Ovary (tissue), 3 donors: ENCODE measurements at regions not wholly inside any gene's neighbourhood (a gene's known extent, or its start where the extent isn't known, plus 50 kb on each side); places are given as distances from the start of the nearest gene placed in this dataset.

Source experiments
- EP300 ChIP-seq: sonication (generic); formaldehyde crosslinking; IDR thresholded peaks from one replicate; pipeline ENCODE4 v1.6.1; 2017; ENCODE audit warnings: antibody characterized with exemption
- POLR2A ChIP-seq: fragments of 450-650 bp; IDR thresholded peaks from one replicate; pipeline ENCODE4 v1.6.1; 2017; ENCODE audit warnings: antibody characterized with exemption, mild to moderate bottlenecking, moderate library complexity
- TF ChIP-seq, protein P1 (sequence below), 3 donors: fragments of 450-650 bp in 2 of 3; fragments of 200-600 bp in 1 of 3; IDR thresholded peaks; one replicate each; pipeline versions ENCODE4 v1.5.1 to v1.8.0; 2016 to 2022; ENCODE audit warnings: antibody characterized with exemption in 3 of 3, mild to moderate bottlenecking in 1 of 3
- donor health status: DM: no; HTN: no; CAD: no.

DNA sequence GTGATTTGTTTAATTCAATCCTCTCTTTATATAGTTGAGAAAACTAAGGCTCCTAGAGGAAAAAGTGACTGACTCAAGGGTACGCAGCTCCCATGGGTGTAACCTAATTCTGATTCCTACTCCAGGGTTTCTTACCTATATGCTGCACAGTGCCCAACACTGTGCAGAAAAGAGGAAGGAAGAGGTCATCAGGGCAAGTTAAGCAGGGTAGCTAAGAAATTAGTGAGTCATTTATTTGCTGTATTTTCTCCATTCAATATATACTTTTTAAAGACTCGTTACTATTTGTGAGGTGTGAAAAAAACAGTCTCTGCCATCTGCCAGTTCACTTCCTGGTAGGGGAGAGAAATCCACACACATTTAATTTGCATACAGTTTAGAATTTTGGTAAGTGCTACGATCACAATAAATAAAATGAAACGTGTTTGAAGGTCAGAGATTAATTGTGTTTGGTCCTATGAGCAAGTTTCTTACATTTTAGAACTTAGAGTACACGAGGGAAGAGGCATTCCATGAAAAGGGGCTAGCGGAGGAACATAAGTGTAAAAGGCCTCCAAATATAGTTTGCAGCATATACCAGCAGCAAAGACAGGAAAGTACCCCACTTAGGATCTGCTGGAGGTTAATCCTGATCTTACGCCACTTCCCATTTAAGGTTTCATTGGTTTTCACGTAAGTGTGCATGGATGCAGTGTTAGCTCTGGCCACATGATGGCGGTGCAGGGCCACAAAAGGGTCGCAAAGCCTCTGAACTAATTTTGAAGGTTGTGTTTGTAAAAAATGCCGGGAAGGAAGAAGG lies 59.9 kb upstream of the TLR4 start:
- no peak for TF ChIP-seq POLR2A
- TF ChIP-seq, protein P1, sequence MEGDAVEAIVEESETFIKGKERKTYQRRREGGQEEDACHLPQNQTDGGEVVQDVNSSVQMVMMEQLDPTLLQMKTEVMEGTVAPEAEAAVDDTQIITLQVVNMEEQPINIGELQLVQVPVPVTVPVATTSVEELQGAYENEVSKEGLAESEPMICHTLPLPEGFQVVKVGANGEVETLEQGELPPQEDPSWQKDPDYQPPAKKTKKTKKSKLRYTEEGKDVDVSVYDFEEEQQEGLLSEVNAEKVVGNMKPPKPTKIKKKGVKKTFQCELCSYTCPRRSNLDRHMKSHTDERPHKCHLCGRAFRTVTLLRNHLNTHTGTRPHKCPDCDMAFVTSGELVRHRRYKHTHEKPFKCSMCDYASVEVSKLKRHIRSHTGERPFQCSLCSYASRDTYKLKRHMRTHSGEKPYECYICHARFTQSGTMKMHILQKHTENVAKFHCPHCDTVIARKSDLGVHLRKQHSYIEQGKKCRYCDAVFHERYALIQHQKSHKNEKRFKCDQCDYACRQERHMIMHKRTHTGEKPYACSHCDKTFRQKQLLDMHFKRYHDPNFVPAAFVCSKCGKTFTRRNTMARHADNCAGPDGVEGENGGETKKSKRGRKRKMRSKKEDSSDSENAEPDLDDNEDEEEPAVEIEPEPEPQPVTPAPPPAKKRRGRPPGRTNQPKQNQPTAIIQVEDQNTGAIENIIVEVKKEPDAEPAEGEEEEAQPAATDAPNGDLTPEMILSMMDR (IDR thresholded peaks at IDR 0.05), result peak; percentile 22 to 78 (median 76)
- TF ChIP-seq EP300, result no peak
